ENCODE measurements at regions not wholly inside any gene's neighbourhood (a gene's known extent, or its start where the extent isn't known, plus 50 kb on each side); places are given as distances from the start of the nearest gene placed in this dataset.
"Not testable (repeated sequence)": the region's sequence is repeated elsewhere in the genome, so short reads cannot be mapped to it uniquely, and the experiment has no call there.

- H3K27me3 ChIP-seq (ENCODE audit: control insufficient read depth in 1 of 2, insufficient read depth in 2 of 2, low read length in 2 of 2) = no peaks in the 10 kb centered on the region
- H3K36me3 ChIP-seq (ENCODE audit: control insufficient read depth in 2 of 2, insufficient read depth in 2 of 2, low read length in 2 of 2) = no peaks in the 10 kb centered on the region
- no peak overlapping the region for H3K9ac ChIP-seq (ENCODE audit: low read length in 2 of 2)
- no peaks in the 10 kb centered on the region for H3K4me1 ChIP-seq (ENCODE audit: control insufficient read depth, insufficient read depth, low read length)
- H3K9me3 ChIP-seq (ENCODE audit: control insufficient read depth in 2 of 2, low read length in 2 of 2) = no peaks in the 10 kb centered on the region
- no peak overlapping the region for H3K27ac ChIP-seq (ENCODE audit: low read length)
- no peak overlapping the region for H3K4me3 ChIP-seq (ENCODE audit: low read length in 2 of 2)
These were observed 308.6 kb downstream of the PTPRC start for GRCh38 chr1:198947456-198947855.

- Histone ChIP-seq H3K4me1 (ENCODE audit: control insufficient read depth, insufficient read depth, low read length) (no peaks in the 10 kb centered on the region), H3K27ac (ENCODE audit: low read length) (no peak overlapping the region), H3K36me3 (ENCODE audit: control insufficient read depth in 2 of 2, insufficient read depth in 2 of 2, low read length in 2 of 2) (no peaks in the 10 kb centered on the region), H3K9me3 (ENCODE audit: control insufficient read depth in 2 of 2, low read length in 2 of 2) (no peaks in the 10 kb centered on the region), H3K4me3 (ENCODE audit: low read length in 2 of 2) (no peak overlapping the region), H3K9ac (ENCODE audit: low read length in 2 of 2) (no peak overlapping the region), H3K27me3 (ENCODE audit: control insufficient read depth in 1 of 2, insufficient read depth in 2 of 2, low read length in 2 of 2) (no peaks in the 10 kb centered on the region)
These were observed 310.2 kb downstream of the PTPRC start for GRCh38 chr1:198948895-198949659.

GRCh38 chr1:198950036-198950435 is 311.2 kb downstream of the PTPRC start:
- H3K36me3 ChIP-seq (ENCODE audit: control insufficient read depth in 2 of 2, insufficient read depth in 2 of 2, low read length in 2 of 2) = no peaks in the 10 kb centered on the region
- H3K9me3 ChIP-seq (ENCODE audit: control insufficient read depth in 2 of 2, low read length in 2 of 2) = no peaks in the 10 kb centered on the region
- no peaks in the 10 kb centered on the region for H3K27me3 ChIP-seq (ENCODE audit: control insufficient read depth in 1 of 2, insufficient read depth in 2 of 2, low read length in 2 of 2)
- H3K27ac ChIP-seq (ENCODE audit: low read length) = no peak overlapping the region
- H3K9ac ChIP-seq (ENCODE audit: low read length in 2 of 2) = no peak overlapping the region
- H3K4me3 ChIP-seq (ENCODE audit: low read length in 2 of 2) = no peak overlapping the region
- H3K4me1 ChIP-seq (ENCODE audit: control insufficient read depth, insufficient read depth, low read length) = no peaks in the 10 kb centered on the region

- Histone ChIP-seq H3K4me1 (ENCODE audit: control insufficient read depth, insufficient read depth, low read length) (no peaks in the 10 kb centered on the region), H3K9ac (ENCODE audit: low read length in 2 of 2) (no peak overlapping the region), H3K27ac (ENCODE audit: low read length) (no peak overlapping the region), H3K9me3 (ENCODE audit: control insufficient read depth in 2 of 2, low read length in 2 of 2) (no peaks in the 10 kb centered on the region), H3K27me3 (ENCODE audit: control insufficient read depth in 1 of 2, insufficient read depth in 2 of 2, low read length in 2 of 2) (no peaks in the 10 kb centered on the region), H3K4me3 (ENCODE audit: low read length in 2 of 2) (no peak overlapping the region), H3K36me3 (ENCODE audit: control insufficient read depth in 2 of 2, insufficient read depth in 2 of 2, low read length in 2 of 2) (no peaks in the 10 kb centered on the region)
These were observed 316.2 kb downstream of the PTPRC start for GRCh38 chr1:198955085-198955484.

- Histone ChIP-seq H3K27ac (ENCODE audit: low read length) (no peak overlapping the region), H3K4me3 (ENCODE audit: low read length in 2 of 2) (no peak overlapping the region), H3K36me3 (ENCODE audit: control insufficient read depth in 2 of 2, insufficient read depth in 2 of 2, low read length in 2 of 2) (no peaks in the 10 kb centered on the region), H3K27me3 (ENCODE audit: control insufficient read depth in 1 of 2, insufficient read depth in 2 of 2, low read length in 2 of 2) (no peaks in the 10 kb centered on the region), H3K4me1 (ENCODE audit: control insufficient read depth, insufficient read depth, low read length) (no peaks in the 10 kb centered on the region), H3K9ac (ENCODE audit: low read length in 2 of 2) (no peak overlapping the region), H3K9me3 (ENCODE audit: control insufficient read depth in 2 of 2, low read length in 2 of 2) (no peaks in the 10 kb centered on the region)
These were observed 318.2 kb downstream of the PTPRC start for GRCh38 chr1:198957044-198957443.

GRCh38 chr1:198959032-198959431 is 320.2 kb downstream of the PTPRC start:
- Histone ChIP-seq H3K9ac (ENCODE audit: low read length in 2 of 2) (no peak overlapping the region), H3K9me3 (ENCODE audit: control insufficient read depth in 2 of 2, low read length in 2 of 2) (no peaks in the 10 kb centered on the region), H3K4me3 (ENCODE audit: low read length in 2 of 2) (no peak overlapping the region), H3K27me3 (ENCODE audit: control insufficient read depth in 1 of 2, insufficient read depth in 2 of 2, low read length in 2 of 2) (no peaks in the 10 kb centered on the region), H3K4me1 (ENCODE audit: control insufficient read depth, insufficient read depth, low read length) (no peaks in the 10 kb centered on the region), H3K27ac (ENCODE audit: low read length) (no peak overlapping the region), H3K36me3 (ENCODE audit: control insufficient read depth in 2 of 2, insufficient read depth in 2 of 2, low read length in 2 of 2) (no peaks in the 10 kb centered on the region)

- Histone ChIP-seq H3K9ac (ENCODE audit: low read length in 2 of 2) (no peak overlapping the region), H3K4me3 (ENCODE audit: low read length in 2 of 2) (no peak overlapping the region), H3K9me3 (ENCODE audit: control insufficient read depth in 2 of 2, low read length in 2 of 2) (no peaks in the 10 kb centered on the region), H3K4me1 (ENCODE audit: control insufficient read depth, insufficient read depth, low read length) (no peaks in the 10 kb centered on the region), H3K27me3 (ENCODE audit: control insufficient read depth in 1 of 2, insufficient read depth in 2 of 2, low read length in 2 of 2) (no peaks in the 10 kb centered on the region), H3K27ac (ENCODE audit: low read length) (no peak overlapping the region), H3K36me3 (ENCODE audit: control insufficient read depth in 2 of 2, insufficient read depth in 2 of 2, low read length in 2 of 2) (no peaks in the 10 kb centered on the region)
These were observed 320.8 kb downstream of the PTPRC start for GRCh38 chr1:198959676-198960075.

- not testable (repeated sequence) for H3K9me3 ChIP-seq (ENCODE audit: control insufficient read depth in 2 of 2, low read length in 2 of 2); H3K4me3 ChIP-seq (ENCODE audit: low read length in 2 of 2); H3K27ac ChIP-seq (ENCODE audit: low read length); H3K27me3 ChIP-seq (ENCODE audit: control insufficient read depth in 1 of 2, insufficient read depth in 2 of 2, low read length in 2 of 2); H3K9ac ChIP-seq (ENCODE audit: low read length in 2 of 2); H3K36me3 ChIP-seq (ENCODE audit: control insufficient read depth in 2 of 2, insufficient read depth in 2 of 2, low read length in 2 of 2); H3K4me1 ChIP-seq (ENCODE audit: control insufficient read depth, insufficient read depth, low read length)
These were observed 325.0 kb downstream of the PTPRC start for GRCh38 chr1:198963796-198964195.

- Histone ChIP-seq H3K4me1 (ENCODE audit: control insufficient read depth, insufficient read depth, low read length) (no peaks in the 10 kb centered on the region), H3K27ac (ENCODE audit: low read length) (no peak overlapping the region), H3K36me3 (ENCODE audit: control insufficient read depth in 2 of 2, insufficient read depth in 2 of 2, low read length in 2 of 2) (no peaks in the 10 kb centered on the region), H3K4me3 (ENCODE audit: low read length in 2 of 2) (no peak overlapping the region), H3K27me3 (ENCODE audit: control insufficient read depth in 1 of 2, insufficient read depth in 2 of 2, low read length in 2 of 2) (no peaks in the 10 kb centered on the region), H3K9ac (ENCODE audit: low read length in 2 of 2) (no peak overlapping the region), H3K9me3 (ENCODE audit: control insufficient read depth in 2 of 2, low read length in 2 of 2) (peaks cover 0 to 2% of the 10 kb centered on the region in 2 donors)
These were observed 327.7 kb downstream of the PTPRC start for GRCh38 chr1:198966519-198966918.

- Histone ChIP-seq H3K27ac (ENCODE audit: low read length) (no peak overlapping the region), H3K9me3 (ENCODE audit: control insufficient read depth in 2 of 2, low read length in 2 of 2) (peaks cover 0 to 2% of the 10 kb centered on the region in 2 donors), H3K36me3 (ENCODE audit: control insufficient read depth in 2 of 2, insufficient read depth in 2 of 2, low read length in 2 of 2) (no peaks in the 10 kb centered on the region), H3K4me3 (ENCODE audit: low read length in 2 of 2) (no peak overlapping the region), H3K9ac (ENCODE audit: low read length in 2 of 2) (no peak overlapping the region), H3K27me3 (ENCODE audit: control insufficient read depth in 1 of 2, insufficient read depth in 2 of 2, low read length in 2 of 2) (no peaks in the 10 kb centered on the region), H3K4me1 (ENCODE audit: control insufficient read depth, insufficient read depth, low read length) (no peaks in the 10 kb centered on the region)
These were observed 328.7 kb downstream of the PTPRC start for GRCh38 chr1:198967566-198967965.

- no peak overlapping the region for H3K27ac ChIP-seq (ENCODE audit: low read length)
- no peaks in the 10 kb centered on the region for H3K36me3 ChIP-seq (ENCODE audit: control insufficient read depth in 2 of 2, insufficient read depth in 2 of 2, low read length in 2 of 2)
- no peak overlapping the region for H3K9ac ChIP-seq (ENCODE audit: low read length in 2 of 2)
- H3K9me3 ChIP-seq (ENCODE audit: control insufficient read depth in 2 of 2, low read length in 2 of 2) = peaks cover 0 to 2% of the 10 kb centered on the region in 2 donors
- no peaks in the 10 kb centered on the region for H3K27me3 ChIP-seq (ENCODE audit: control insufficient read depth in 1 of 2, insufficient read depth in 2 of 2, low read length in 2 of 2)
- no peak overlapping the region for H3K4me3 ChIP-seq (ENCODE audit: low read length in 2 of 2)
- no peaks in the 10 kb centered on the region for H3K4me1 ChIP-seq (ENCODE audit: control insufficient read depth, insufficient read depth, low read length)
These were observed 330.0 kb downstream of the PTPRC start for GRCh38 chr1:198968866-198969265.

All from stomach smooth muscle (tissue), 2 donors.